Mucosa of descending colon (tissue), 3 donors: ENCODE measurements at regions not wholly inside any gene's neighbourhood (a gene's known extent, or its start where the extent isn't known, plus 50 kb on each side); places are given as distances from the start of the nearest gene placed in this dataset.
"Not testable (repeated sequence)": the region's sequence is repeated elsewhere in the genome, so short reads cannot be mapped to it uniquely, and the experiment has no call there.

Experiments used
- ATAC-seq: fragments of 200-7000 bp; cut with Tn5 transposase; one replicate; pipeline ENCODE4 v1.9.1; 2020; ENCODE audit warnings: mild to moderate bottlenecking, moderate library complexity
- DNase-seq, 3 donors: peaks; one replicate each; pipeline ENCODE4 v3.0.0-alpha.2; 2020
- H3K36me3 ChIP-seq: fragments of 200-600 bp; one replicate; pipeline ENCODE4 v1.8.0; 2021; ENCODE audit warnings: low read depth, mild to moderate bottlenecking
- H3K4me1 ChIP-seq: fragments of 200-600 bp; one replicate; pipeline ENCODE4 v1.8.0; 2021; ENCODE audit warnings: low read depth, mild to moderate bottlenecking
- H3K4me3 ChIP-seq: fragments of 200-600 bp; one replicate; pipeline ENCODE4 v1.8.0; 2021; ENCODE audit warnings: mild to moderate bottlenecking
- H3K9me3 ChIP-seq: fragments of 200-600 bp; one replicate; pipeline ENCODE4 v1.8.0; 2021; ENCODE audit warnings: mild to moderate bottlenecking
- intact Hi-C, 2 donors: fragments of 100-400 bp; cut with DNase I in 1 of 2; cut with micrococcal nuclease in 1 of 2; formaldehyde crosslinking; loops; one replicate each; pipeline versions ENCODE4 v1.11.0 to v1.11.1; 2022; cut with DNase I, micrococcal nuclease
- TF ChIP-seq, protein P1 (sequence below): fragments of 200-600 bp; IDR thresholded peaks from one replicate; pipeline ENCODE4 v1.8.0; 2022; ENCODE audit warnings: antibody characterized with exemption, mild to moderate bottlenecking
- donor health status: DM: no; HTN: no; CAD: no; lungs with moderate emphysema.
- donor health status: DM: no; HTN: no; CAD: no.
- donor health status: DM: no; HTN: yes; CAD: no.

DNA sequence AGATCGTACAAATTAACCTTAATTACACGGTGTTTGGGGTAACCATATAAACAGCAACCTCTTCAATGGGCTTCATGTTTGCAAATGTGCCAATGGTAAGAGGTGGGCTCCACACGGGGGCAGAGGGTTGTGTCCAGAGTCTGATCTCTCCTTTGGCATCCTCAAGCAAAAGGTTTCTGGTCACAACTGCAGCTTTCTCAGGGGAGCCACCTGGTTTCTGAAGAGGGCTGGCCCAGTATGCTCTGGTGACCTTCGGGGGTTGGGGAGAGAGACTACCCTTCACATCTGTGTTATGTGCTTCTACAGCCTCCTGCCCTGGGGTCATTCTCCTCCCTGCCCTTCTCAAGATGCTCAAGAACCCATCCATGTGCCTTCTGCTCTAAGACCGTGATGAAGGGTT lies 259.6 kb downstream of the CRLF2 start:
- Histone ChIP-seq H3K36me3 (no peaks in the 10 kb centered on the region), H3K4me1 (no peaks in the 10 kb centered on the region), H3K4me3 (no peak overlapping the region), H3K9me3 (peaks cover 29% of the 10 kb centered on the region)
- TF ChIP-seq, protein P1, sequence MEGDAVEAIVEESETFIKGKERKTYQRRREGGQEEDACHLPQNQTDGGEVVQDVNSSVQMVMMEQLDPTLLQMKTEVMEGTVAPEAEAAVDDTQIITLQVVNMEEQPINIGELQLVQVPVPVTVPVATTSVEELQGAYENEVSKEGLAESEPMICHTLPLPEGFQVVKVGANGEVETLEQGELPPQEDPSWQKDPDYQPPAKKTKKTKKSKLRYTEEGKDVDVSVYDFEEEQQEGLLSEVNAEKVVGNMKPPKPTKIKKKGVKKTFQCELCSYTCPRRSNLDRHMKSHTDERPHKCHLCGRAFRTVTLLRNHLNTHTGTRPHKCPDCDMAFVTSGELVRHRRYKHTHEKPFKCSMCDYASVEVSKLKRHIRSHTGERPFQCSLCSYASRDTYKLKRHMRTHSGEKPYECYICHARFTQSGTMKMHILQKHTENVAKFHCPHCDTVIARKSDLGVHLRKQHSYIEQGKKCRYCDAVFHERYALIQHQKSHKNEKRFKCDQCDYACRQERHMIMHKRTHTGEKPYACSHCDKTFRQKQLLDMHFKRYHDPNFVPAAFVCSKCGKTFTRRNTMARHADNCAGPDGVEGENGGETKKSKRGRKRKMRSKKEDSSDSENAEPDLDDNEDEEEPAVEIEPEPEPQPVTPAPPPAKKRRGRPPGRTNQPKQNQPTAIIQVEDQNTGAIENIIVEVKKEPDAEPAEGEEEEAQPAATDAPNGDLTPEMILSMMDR = no peak
- ATAC-seq (no peak), DNase-seq (no peak)
- intact Hi-C loops = no loop called here

DNA sequence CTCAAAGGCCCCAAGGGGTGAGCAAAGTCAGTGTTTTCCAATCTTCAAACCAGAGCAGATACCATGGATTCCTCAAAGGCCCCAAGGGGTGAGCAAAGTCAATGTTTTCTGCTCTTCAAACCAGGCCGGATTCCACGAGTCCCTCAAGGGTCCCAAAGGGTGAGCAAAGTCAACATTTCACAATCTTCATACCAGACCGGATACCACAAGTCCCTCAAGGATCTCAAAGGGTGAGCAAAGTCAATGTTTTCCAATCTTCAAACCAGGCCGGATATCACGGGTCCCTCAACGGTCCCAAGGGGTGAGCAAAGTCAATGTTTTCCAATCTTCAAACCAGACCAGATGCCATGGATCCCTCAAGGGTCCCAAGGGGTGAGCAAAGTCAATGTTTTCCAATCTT lies 265.2 kb downstream of the CRLF2 start:
- ATAC-seq, H3K4me1 ChIP-seq, H3K36me3 ChIP-seq, H3K4me3 ChIP-seq, DNase-seq, intact Hi-C loops: not testable (repeated sequence)
- peaks cover 10% of the 10 kb centered on the region for H3K9me3 ChIP-seq

DNA sequence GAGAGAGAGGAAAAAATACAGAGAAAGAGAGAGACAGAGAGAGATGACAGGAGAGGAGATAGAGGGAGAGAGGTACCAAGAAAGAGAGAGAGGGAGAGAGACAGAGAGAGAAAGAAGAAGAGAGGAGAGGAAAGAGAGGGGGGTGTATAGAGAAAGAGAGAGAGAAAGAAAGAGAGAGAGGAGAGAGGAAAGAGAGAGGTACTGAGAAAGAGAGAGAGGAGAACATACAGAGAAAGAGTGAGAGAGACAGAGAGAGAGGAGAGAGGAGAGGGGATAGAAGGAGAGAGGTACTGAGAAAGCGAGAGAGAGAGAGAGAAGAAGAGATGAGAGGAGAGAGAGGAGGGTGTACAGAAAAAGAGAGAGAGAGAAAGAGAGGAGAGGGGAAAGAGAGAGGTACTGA lies 269.4 kb downstream of the CRLF2 start:
- no peaks in the 10 kb centered on the region for H3K36me3 ChIP-seq
- peaks cover 10% of the 10 kb centered on the region for H3K9me3 ChIP-seq
- TF ChIP-seq, protein P1 = no peak
- H3K4me1 ChIP-seq = no peaks in the 10 kb centered on the region
- DNase-seq (no peak), ATAC-seq (no peak)
- intact Hi-C loops = no loop called here
- no peak overlapping the region for H3K4me3 ChIP-seq

DNA sequence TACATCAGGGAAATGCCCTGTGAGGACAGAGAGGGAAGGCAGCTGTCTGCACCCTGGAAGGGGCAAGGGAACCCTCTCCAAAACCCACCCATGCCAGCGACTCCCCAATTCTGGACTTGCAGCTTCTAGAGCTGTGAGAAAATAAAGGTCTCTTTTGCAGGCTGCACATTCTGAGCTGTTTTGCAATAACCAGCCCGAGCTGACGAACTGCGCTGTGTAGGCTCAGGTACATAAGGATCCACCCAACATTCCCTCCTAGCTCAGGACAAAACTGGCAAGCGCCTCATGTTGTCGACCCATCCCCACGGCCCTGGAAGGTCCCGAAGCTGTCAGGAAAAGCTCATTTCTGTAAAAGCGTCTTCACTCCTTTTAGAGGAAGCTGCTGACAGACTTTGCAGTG lies 271.8 kb downstream of the CRLF2 start:
- Histone ChIP-seq H3K9me3 (peaks cover 5% of the 10 kb centered on the region), H3K4me3 (no peak overlapping the region), H3K4me1 (no peaks in the 10 kb centered on the region), H3K36me3 (no peaks in the 10 kb centered on the region)
- intact Hi-C loops = no loop called here
- TF ChIP-seq, protein P1 = no peak
- DNase-seq = no peak
- no peak for ATAC-seq

DNA sequence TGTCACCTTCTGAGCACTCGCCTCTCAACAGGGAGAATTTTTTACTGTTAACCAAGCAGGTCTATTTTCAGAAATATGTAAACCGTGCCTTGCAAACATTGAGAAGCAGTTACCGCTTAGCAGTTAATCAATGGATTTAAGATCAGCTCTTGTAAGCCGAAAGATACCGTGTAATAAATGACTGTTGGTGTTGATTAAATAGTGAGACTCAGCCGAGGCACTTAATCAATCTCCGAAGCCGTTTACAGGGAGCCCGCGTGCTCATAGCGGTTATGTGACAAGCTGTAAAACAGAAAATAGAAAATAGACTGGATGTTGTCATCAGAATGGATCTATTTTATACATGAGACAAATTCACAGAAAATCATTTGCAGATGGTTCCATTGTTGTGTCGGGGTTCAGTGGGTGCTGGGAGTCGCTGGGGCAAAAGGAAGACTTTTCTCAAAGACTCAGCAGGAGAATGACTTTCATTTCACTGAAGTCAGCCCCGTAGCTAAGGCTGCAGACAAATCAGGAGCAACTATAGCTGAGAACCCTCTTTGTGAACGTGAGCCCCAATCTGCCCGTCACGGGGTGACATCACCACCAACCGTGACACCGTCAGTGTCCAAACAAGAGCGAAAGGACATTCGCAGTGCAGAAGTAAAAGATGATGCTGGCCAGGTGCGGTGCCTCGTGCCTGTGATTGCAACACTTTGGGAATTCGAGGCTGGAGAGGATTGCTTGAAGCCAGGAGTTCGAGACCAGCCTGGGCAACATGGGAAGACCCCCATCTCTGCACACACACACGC lies 275.3 kb downstream of the CRLF2 start:
- ATAC-seq (no peak), DNase-seq (no peak)
- Histone ChIP-seq H3K36me3 (no peaks in the 10 kb centered on the region), H3K4me1 (no peaks in the 10 kb centered on the region), H3K9me3 (peaks cover 5% of the 10 kb centered on the region), H3K4me3 (no peak overlapping the region)
- TF ChIP-seq, protein P1 = no peak
- intact Hi-C loops = no loop called here

DNA sequence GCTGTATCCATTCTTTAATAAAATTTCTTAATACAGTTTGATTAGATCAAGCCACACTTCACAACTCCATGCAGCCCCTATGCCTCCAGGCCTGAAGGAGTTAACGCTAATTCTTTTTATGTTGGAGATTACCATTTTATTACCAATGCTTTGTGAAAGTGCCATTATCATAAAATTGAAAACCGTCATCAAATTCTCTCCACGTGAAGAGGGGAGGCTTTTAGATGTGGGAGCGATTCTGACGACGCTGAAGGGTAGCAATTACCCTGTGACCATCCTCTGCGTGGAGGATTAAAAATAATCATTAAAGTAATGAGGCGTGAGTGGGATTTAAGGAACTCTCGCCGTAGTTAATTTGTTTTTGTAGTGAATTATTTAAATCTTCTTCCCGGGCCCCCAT lies 278.8 kb downstream of the CRLF2 start:
- Histone ChIP-seq H3K9me3 (peaks cover 9% of the 10 kb centered on the region), H3K4me3 (no peak overlapping the region), H3K36me3 (no peaks in the 10 kb centered on the region), H3K4me1 (no peaks in the 10 kb centered on the region)
- intact Hi-C loops = no loop called here
- ATAC-seq (no peak), DNase-seq (no peak)
- TF ChIP-seq, protein P1 = no peak
